HEK293 (cell line): ENCODE measurements at regions not wholly inside any gene's neighbourhood (a gene's known extent, or its start where the extent isn't known, plus 50 kb on each side); places are given as distances from the start of the nearest gene placed in this dataset.
A peak's percentile ranks its signal among the peaks of the same experiment; 100 is the strongest.

Experiments used
- CTCF ChIA-PET: fragments of 350-600 bp; formaldehyde crosslinking; extraction: SDS; loops from one replicate; lab custom pipeline; 2021; ENCODE audit warnings: antibody characterized with exemption; lab: Yijun Ruan, JAX
- POLR2A ChIA-PET: fragments of 300-600 bp; formaldehyde crosslinking; extraction: SDS; loops from one replicate; lab custom pipeline; 2020; ENCODE audit warnings: antibody characterized with exemption, inconsistent platforms; lab: Yijun Ruan, JAX
- H3K27ac ChIP-seq: fragments of 200-500 bp; sonication (Bioruptor generic); 2 replicates; pipeline ENCODE4 v1.5.1; 2014; ENCODE audit warnings: low read depth, low read length, control low read depth, inconsistent platforms; ENCODE audit errors: extremely low read depth
- H3K36me3 ChIP-seq, 2 experiments: fragments of 200-500 bp in 1 of 2; sonication (Bioruptor generic) in 1 of 2; 1 replicate in 1 of 2; 2 replicates in 1 of 2; pipeline ENCODE4 v1.5.1; 2014 to 2017; ENCODE audit warnings: inconsistent platforms in 2 of 2, low read length in 2 of 2; ENCODE audit not compliant: control insufficient read depth in 2 of 2, insufficient read depth in 1 of 2
- H3K4me1 ChIP-seq: fragments of 200-500 bp; sonication (Bioruptor generic); 2 replicates; pipeline ENCODE4 v1.5.1; 2014; ENCODE audit warnings: mild to moderate bottlenecking, low read length, inconsistent platforms; ENCODE audit not compliant: control insufficient read depth, insufficient read depth
- H3K4me3 ChIP-seq: 2 replicates; pipeline ENCODE4 v1.5.1; 2011; ENCODE audit warnings: low read depth, mild to moderate bottlenecking, control low read depth, low read length, moderate library complexity
- H3K9me3 ChIP-seq: fragments of 200-500 bp; sonication (Bioruptor generic); 2 replicates; pipeline ENCODE4 v1.5.1; 2014; ENCODE audit warnings: low read depth, low read length, inconsistent platforms; ENCODE audit not compliant: control insufficient read depth, insufficient read depth
- HIC1 ChIP-seq: fragments of 450-650 bp; formaldehyde crosslinking; IDR thresholded peaks from 2 replicates; pipeline ENCODE4 v1.5.1; 2016; ENCODE audit warnings: missing biosample characterization, missing genetic modification characterization
- PBX3 ChIP-seq: sonication (generic); formaldehyde crosslinking; IDR thresholded peaks from 2 replicates; pipeline ENCODE4 v1.8.1; 2022; ENCODE audit warnings: mild to moderate bottlenecking, moderate library complexity, missing genetic modification reagents
- ZBTB20 ChIP-seq: fragments of 450-650 bp; formaldehyde crosslinking; IDR thresholded peaks from 2 replicates; pipeline ENCODE4 v1.5.1; 2016; ENCODE audit warnings: missing biosample characterization, missing genetic modification characterization
- ZBTB48 ChIP-seq: fragments of 450-650 bp; formaldehyde crosslinking; IDR thresholded peaks from 2 replicates; pipeline ENCODE4 v1.5.1; 2016; ENCODE audit warnings: missing biosample characterization, missing genetic modification characterization
- ZFP37 ChIP-seq: fragments of 450-650 bp; formaldehyde crosslinking; IDR thresholded peaks from 2 replicates; pipeline ENCODE4 v1.5.1; 2016; ENCODE audit warnings: missing biosample characterization, missing genetic modification characterization
- ZIC2 ChIP-seq: fragments of 450-650 bp; formaldehyde crosslinking; IDR thresholded peaks from 2 replicates; pipeline ENCODE4 v1.5.1; 2016; ENCODE audit warnings: missing biosample characterization, missing genetic modification characterization
- ZNF112 ChIP-seq: fragments of 450-650 bp; formaldehyde crosslinking; IDR thresholded peaks from 2 replicates; pipeline ENCODE4 v1.5.0; 2017; ENCODE audit warnings: missing biosample characterization, missing genetic modification characterization
- ZNF138 ChIP-seq: fragments of 450-650 bp; formaldehyde crosslinking; IDR thresholded peaks from 2 replicates; pipeline ENCODE4 v1.5.1; 2016; ENCODE audit warnings: missing biosample characterization, missing genetic modification characterization, borderline replicate concordance
- ZNF140 ChIP-seq: fragments of 450-650 bp; formaldehyde crosslinking; IDR thresholded peaks from 2 replicates; pipeline ENCODE4 v1.5.1; 2016; ENCODE audit warnings: missing biosample characterization, missing genetic modification characterization
- ZNF223 ChIP-seq: fragments of 450-650 bp; formaldehyde crosslinking; IDR thresholded peaks from 2 replicates; pipeline ENCODE4 v1.5.1; 2016; ENCODE audit warnings: missing biosample characterization, missing genetic modification characterization
- ZNF26 ChIP-seq: fragments of 450-650 bp; formaldehyde crosslinking; IDR thresholded peaks from 2 replicates; pipeline ENCODE4 v1.5.1; 2016; ENCODE audit warnings: missing biosample characterization, missing genetic modification characterization
- ZNF266 ChIP-seq: fragments of 450-650 bp; formaldehyde crosslinking; IDR thresholded peaks from 2 replicates; pipeline ENCODE4 v1.5.1; 2016; ENCODE audit warnings: missing biosample characterization, missing genetic modification characterization, low read depth
- ZNF292 ChIP-seq: fragments of 450-650 bp; formaldehyde crosslinking; IDR thresholded peaks from 2 replicates; pipeline ENCODE4 v1.5.1; 2016; ENCODE audit warnings: low read depth, missing biosample characterization, missing genetic modification characterization, borderline replicate concordance
- ZNF302 ChIP-seq: fragments of 450-650 bp; formaldehyde crosslinking; IDR thresholded peaks from 2 replicates; pipeline ENCODE4 v1.5.1; 2016; ENCODE audit warnings: missing biosample characterization, missing genetic modification characterization, low read depth
- ZNF362 ChIP-seq: fragments of 450-650 bp; formaldehyde crosslinking; IDR thresholded peaks from 2 replicates; pipeline ENCODE4 v1.5.1; 2016; ENCODE audit warnings: missing biosample characterization, missing genetic modification characterization
- ZNF560 ChIP-seq: fragments of 450-650 bp; formaldehyde crosslinking; IDR thresholded peaks from 2 replicates; pipeline ENCODE4 v1.5.1; 2017; ENCODE audit warnings: missing biosample characterization, missing genetic modification characterization, borderline replicate concordance

- no peak for TF ChIP-seq ZNF138 (tag by site-specific recombination)
- no peak for TF ChIP-seq HIC1 (tag by site-specific recombination)
- TF ChIP-seq ZFP37 (tag by site-specific recombination): no peak
- TF ChIP-seq ZNF560 (tag by site-specific recombination): no peak
- Histone ChIP-seq H3K9me3 (no peaks in the 10 kb centered on the region), H3K4me3 (no peak overlapping the region), H3K36me3 (no peaks in the 10 kb centered on the region), H3K4me1 (no peaks in the 10 kb centered on the region), H3K27ac (no peak overlapping the region)
- ChIA-PET POLR2A (no interaction called here), CTCF (no interaction called here)
Observed at GRCh38 chr13:112130418-112130817, 63.5 kb downstream of the SOX1 start.

- Histone ChIP-seq H3K36me3 (no peaks in the 10 kb centered on the region), H3K4me3 (no peak overlapping the region), H3K9me3 (no peaks in the 10 kb centered on the region), H3K27ac (no peak overlapping the region), H3K4me1 (no peaks in the 10 kb centered on the region)
- TF ChIP-seq ZBTB48 (tag by site-specific recombination): no peak
- no peak for TF ChIP-seq ZNF302
- no peak for TF ChIP-seq ZNF362
- no peak for TF ChIP-seq ZNF140 (tag by site-specific recombination)
- TF ChIP-seq ZNF26 (tag by site-specific recombination): no peak
- TF ChIP-seq ZNF223 (tag by site-specific recombination): no peak
- TF ChIP-seq ZNF292: no peak
- no peak for TF ChIP-seq ZNF112 (tag by site-specific recombination)
- no peak for TF ChIP-seq PBX3
- POLR2A ChIA-PET: no interaction called here
- CTCF ChIA-PET: no interaction called here
Observed at GRCh38 chr13:112131081-112131712, 64.2 kb downstream of the SOX1 start.

- no peak overlapping the region for H3K4me3 ChIP-seq
- POLR2A ChIA-PET: no interaction called here
- CTCF ChIA-PET: no interaction called here
- H3K9me3 ChIP-seq: no peaks in the 10 kb centered on the region
- H3K4me1 ChIP-seq: no peaks in the 10 kb centered on the region
- H3K27ac ChIP-seq: no peak overlapping the region
- no peaks in the 10 kb centered on the region for H3K36me3 ChIP-seq
- TF ChIP-seq ZIC2 (tag by site-specific recombination): peak; percentile 69
- peak; percentile 45; the same call in 1 of the 2 replicates for TF ChIP-seq ZBTB20
- no peak for TF ChIP-seq ZNF266 (tag by site-specific recombination)
Observed at GRCh38 chr13:112131713-112132113, 64.8 kb downstream of the SOX1 start.
